ENCODE measurements at regions not wholly inside any gene's neighbourhood (a gene's known extent, or its start where the extent isn't known, plus 50 kb on each side); places are given as distances from the start of the nearest gene placed in this dataset.

DNA sequence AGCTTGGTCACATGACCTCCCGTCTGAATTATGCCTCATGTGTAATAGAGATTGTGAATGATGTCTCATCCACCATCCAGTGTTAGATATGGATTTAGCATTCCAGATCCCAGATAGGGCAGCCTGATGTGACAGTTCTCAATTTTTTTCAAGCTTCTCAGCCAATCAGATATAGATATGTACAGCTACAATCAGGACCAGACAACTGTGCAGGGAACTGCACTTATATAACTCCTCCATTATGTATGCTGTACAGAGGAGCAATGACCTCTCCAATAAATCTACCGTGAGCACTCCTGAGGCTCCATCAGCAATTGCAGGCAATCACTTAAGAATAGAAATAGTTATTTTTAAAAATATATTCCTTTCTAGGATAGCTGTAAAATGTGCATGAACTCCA is 722.8 kb upstream of the SOX9 start:
- Histone ChIP-seq H3K4me2 (no peak overlapping the region), H3K9me3 (ENCODE audit: low read depth) (no peaks in the 10 kb centered on the region), H3K9me2 (replicated peaks; ENCODE audit: insufficient read depth) (no peaks in the 10 kb centered on the region), H3K27ac (no peak overlapping the region), H4K20me1 (ENCODE audit: insufficient read depth, poor library complexity, severe bottlenecking) (no peaks in the 10 kb centered on the region), H2AFZ (no peak overlapping the region), H3K27me3 (no peaks in the 10 kb centered on the region), H3K4me3 (no peak overlapping the region), H3K79me2 (no peaks in the 10 kb centered on the region), H3K4me1 (ENCODE audit: insufficient read depth) (peaks cover 8% of the 10 kb centered on the region), H3K36me3 (replicated peaks; ENCODE audit: insufficient read depth, low read depth) (no peaks in the 10 kb centered on the region)
- TF ChIP-seq EZH2phosphoT487 (IDR thresholded peaks at IDR 0.05; ENCODE audit: low read depth, severe bottlenecking, unreplicated experiment) (no peak), EZH2 (IDR thresholded peaks at IDR 0.05; ENCODE audit: borderline replicate concordance) (no peak)
- TF ChIP-seq, protein P1, sequence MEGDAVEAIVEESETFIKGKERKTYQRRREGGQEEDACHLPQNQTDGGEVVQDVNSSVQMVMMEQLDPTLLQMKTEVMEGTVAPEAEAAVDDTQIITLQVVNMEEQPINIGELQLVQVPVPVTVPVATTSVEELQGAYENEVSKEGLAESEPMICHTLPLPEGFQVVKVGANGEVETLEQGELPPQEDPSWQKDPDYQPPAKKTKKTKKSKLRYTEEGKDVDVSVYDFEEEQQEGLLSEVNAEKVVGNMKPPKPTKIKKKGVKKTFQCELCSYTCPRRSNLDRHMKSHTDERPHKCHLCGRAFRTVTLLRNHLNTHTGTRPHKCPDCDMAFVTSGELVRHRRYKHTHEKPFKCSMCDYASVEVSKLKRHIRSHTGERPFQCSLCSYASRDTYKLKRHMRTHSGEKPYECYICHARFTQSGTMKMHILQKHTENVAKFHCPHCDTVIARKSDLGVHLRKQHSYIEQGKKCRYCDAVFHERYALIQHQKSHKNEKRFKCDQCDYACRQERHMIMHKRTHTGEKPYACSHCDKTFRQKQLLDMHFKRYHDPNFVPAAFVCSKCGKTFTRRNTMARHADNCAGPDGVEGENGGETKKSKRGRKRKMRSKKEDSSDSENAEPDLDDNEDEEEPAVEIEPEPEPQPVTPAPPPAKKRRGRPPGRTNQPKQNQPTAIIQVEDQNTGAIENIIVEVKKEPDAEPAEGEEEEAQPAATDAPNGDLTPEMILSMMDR (IDR thresholded peaks at IDR 0.05; ENCODE audit: poor library complexity): no peak
- WGBS (ENCODE audit: low lambda C conversion rate, missing lambda C conversion rate): 78% methylated on average over 2 of the region's 2 CpGs
- DNase-seq (ENCODE audit: low spot score): no peak

DNA sequence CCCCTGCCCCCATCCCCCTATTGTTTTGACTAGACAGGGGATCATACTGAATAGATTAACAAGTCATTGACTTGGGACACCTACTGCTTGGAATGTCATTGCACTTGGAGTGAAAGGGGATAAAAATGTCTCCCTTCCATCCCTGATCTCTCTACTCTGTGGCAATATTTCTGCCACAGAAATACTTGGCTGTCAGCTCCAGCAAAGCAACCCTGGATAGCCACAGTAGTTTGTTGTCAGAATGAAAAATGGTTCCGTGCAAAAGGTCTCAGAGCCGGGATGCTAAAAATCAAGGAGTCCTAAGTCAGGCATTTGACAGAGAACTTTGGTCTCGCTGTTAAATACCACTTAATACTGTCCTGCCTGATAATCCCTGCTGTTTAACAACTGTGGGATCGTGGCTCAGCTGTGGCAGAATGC is 722.0 kb upstream of the SOX9 start:
- H3K79me2 ChIP-seq: no peaks in the 10 kb centered on the region
- no peak overlapping the region for H3K27ac ChIP-seq
- H3K4me1 ChIP-seq (ENCODE audit: insufficient read depth): peaks cover 11% of the 10 kb centered on the region
- no peaks in the 10 kb centered on the region for H3K9me2 ChIP-seq (replicated peaks; ENCODE audit: insufficient read depth)
- DNase-seq (ENCODE audit: low spot score): no peak
- WGBS (ENCODE audit: low lambda C conversion rate, missing lambda C conversion rate): 16% methylated on average over 4 of the region's 4 CpGs
- no peaks in the 10 kb centered on the region for H3K27me3 ChIP-seq
- H3K9me3 ChIP-seq (ENCODE audit: low read depth): no peaks in the 10 kb centered on the region
- H3K4me2 ChIP-seq: peak overlapping the region; percentile 55
- TF ChIP-seq EZH2 (IDR thresholded peaks at IDR 0.05; ENCODE audit: borderline replicate concordance): no peak
- TF ChIP-seq, protein P1 (IDR thresholded peaks at IDR 0.05; ENCODE audit: poor library complexity): no peak
- peak overlapping the region; percentile 21 for H2AFZ ChIP-seq
- H3K36me3 ChIP-seq (replicated peaks; ENCODE audit: insufficient read depth, low read depth): no peaks in the 10 kb centered on the region
- H3K4me3 ChIP-seq: no peak overlapping the region
- no peaks in the 10 kb centered on the region for H4K20me1 ChIP-seq (ENCODE audit: insufficient read depth, poor library complexity, severe bottlenecking)

DNA sequence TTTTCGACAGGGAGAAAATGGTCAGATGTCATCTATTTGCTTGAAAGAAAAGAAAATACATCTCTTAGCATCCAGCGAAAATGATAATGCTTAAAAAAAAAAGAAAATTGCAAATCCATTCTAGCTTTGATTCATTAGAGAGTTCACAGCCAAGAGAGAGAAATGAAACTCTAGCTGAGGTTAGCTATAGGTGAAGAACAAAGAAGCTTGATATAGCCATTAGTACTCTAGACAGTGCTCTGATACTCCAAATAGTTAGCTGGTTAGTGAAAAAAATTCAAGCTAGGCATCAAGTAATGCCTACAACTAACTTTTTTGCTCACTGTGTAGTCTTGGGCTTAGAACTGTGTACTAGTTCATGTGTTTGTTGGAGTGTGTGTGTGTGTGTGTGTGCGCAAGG is 721.6 kb upstream of the SOX9 start:
- Histone ChIP-seq H3K4me3 (no peak overlapping the region), H3K4me2 (peak overlapping the region; percentile 55), H4K20me1 (ENCODE audit: insufficient read depth, poor library complexity, severe bottlenecking) (no peaks in the 10 kb centered on the region), H3K27ac (no peak overlapping the region), H3K9me2 (replicated peaks; ENCODE audit: insufficient read depth) (no peaks in the 10 kb centered on the region), H3K4me1 (ENCODE audit: insufficient read depth) (peaks cover 11% of the 10 kb centered on the region), H2AFZ (peak overlapping the region; percentile 21), H3K36me3 (replicated peaks; ENCODE audit: insufficient read depth, low read depth) (no peaks in the 10 kb centered on the region), H3K9me3 (ENCODE audit: low read depth) (no peaks in the 10 kb centered on the region), H3K27me3 (no peaks in the 10 kb centered on the region), H3K79me2 (no peaks in the 10 kb centered on the region)
- no peak for DNase-seq (ENCODE audit: low spot score)
- WGBS (ENCODE audit: low lambda C conversion rate, missing lambda C conversion rate): 30% methylated on average over 3 of the region's 3 CpGs
- no peak for TF ChIP-seq EZH2 (IDR thresholded peaks at IDR 0.05; ENCODE audit: borderline replicate concordance)
- TF ChIP-seq, protein P1 (IDR thresholded peaks at IDR 0.05; ENCODE audit: poor library complexity): no peak
- TF ChIP-seq EZH2phosphoT487 (IDR thresholded peaks at IDR 0.05; ENCODE audit: low read depth, severe bottlenecking, unreplicated experiment): no peak

DNA sequence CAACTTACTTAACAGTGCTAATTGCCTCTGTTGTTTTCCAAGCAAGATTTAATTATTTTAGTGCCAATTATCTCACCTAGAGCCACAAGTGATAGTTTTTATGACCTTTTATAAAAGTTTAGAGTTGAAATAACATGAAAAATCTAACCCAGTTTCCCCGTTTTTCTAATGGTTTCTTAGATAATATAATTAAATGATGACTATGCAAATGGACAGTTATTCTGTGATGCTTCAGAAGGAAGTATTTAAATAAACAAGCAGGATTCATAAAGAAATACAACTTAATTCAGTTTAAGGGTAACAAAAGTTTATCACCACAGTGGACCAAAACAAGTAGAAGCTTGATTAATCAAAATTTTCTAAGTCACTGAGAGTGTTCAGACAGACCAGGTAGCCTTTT is 721.2 kb upstream of the SOX9 start:
- WGBS (ENCODE audit: low lambda C conversion rate, missing lambda C conversion rate): 67% methylated on average over 1 of the region's 1 CpG
- H3K4me1 ChIP-seq (ENCODE audit: insufficient read depth): peaks cover 11% of the 10 kb centered on the region
- no peak for DNase-seq (ENCODE audit: low spot score)
- no peaks in the 10 kb centered on the region for H4K20me1 ChIP-seq (ENCODE audit: insufficient read depth, poor library complexity, severe bottlenecking)
- no peak overlapping the region for H3K4me2 ChIP-seq
- no peaks in the 10 kb centered on the region for H3K79me2 ChIP-seq
- H3K9me2 ChIP-seq (replicated peaks; ENCODE audit: insufficient read depth): no peaks in the 10 kb centered on the region
- H3K36me3 ChIP-seq (replicated peaks; ENCODE audit: insufficient read depth, low read depth): no peaks in the 10 kb centered on the region
- no peaks in the 10 kb centered on the region for H3K9me3 ChIP-seq (ENCODE audit: low read depth)
- H3K27ac ChIP-seq: no peak overlapping the region
- no peak overlapping the region for H3K4me3 ChIP-seq
- H3K27me3 ChIP-seq: no peaks in the 10 kb centered on the region
- no peak overlapping the region for H2AFZ ChIP-seq
- no peak for TF ChIP-seq EZH2phosphoT487 (IDR thresholded peaks at IDR 0.05; ENCODE audit: low read depth, severe bottlenecking, unreplicated experiment)
- TF ChIP-seq, protein P1 (IDR thresholded peaks at IDR 0.05; ENCODE audit: poor library complexity): no peak
- TF ChIP-seq EZH2 (IDR thresholded peaks at IDR 0.05; ENCODE audit: borderline replicate concordance): no peak

All from hepatocyte (in vitro differentiated cells).